Astrocyte (in vitro differentiated cells and primary cell): ENCODE measurements at regions not wholly inside any gene's neighbourhood (a gene's known extent, or its start where the extent isn't known, plus 50 kb on each side); places are given as distances from the start of the nearest gene placed in this dataset.
A peak's percentile ranks its signal among the peaks of the same experiment; 100 is the strongest.

Experiments
- DNase-seq: peaks from one replicate; pipeline ENCODE4 v3.0.0-alpha.2; 2010; ENCODE audit warnings: low read depth
- FAIRE-seq: peaks from 2 replicates; lab custom pipeline; 2011; peaks lifted over from hg19 to GRCh38; lab: Jason Lieb, UNC
- H2AFZ ChIP-seq: 2 replicates; pipeline ENCODE4 v1.6.0; 2012; ENCODE audit warnings: low read depth, low read length, inconsistent platforms
- H3K27ac ChIP-seq: 2 replicates; pipeline ENCODE4 v1.5.1; 2011; ENCODE audit warnings: low read depth, low read length, inconsistent platforms
- H3K27me3 ChIP-seq: 2 replicates; pipeline ENCODE4 v1.6.0; 2011; ENCODE audit warnings: low read length, inconsistent platforms; ENCODE audit not compliant: insufficient read depth
- H3K36me3 ChIP-seq: 2 replicates; pipeline ENCODE4 v1.5.1; 2011; ENCODE audit warnings: low read length, inconsistent platforms; ENCODE audit not compliant: insufficient read depth
- H3K4me1 ChIP-seq: 2 replicates; pipeline ENCODE4 v1.5.1; 2011; ENCODE audit warnings: low read length, inconsistent platforms; ENCODE audit not compliant: insufficient read depth
- H3K4me2 ChIP-seq: 2 replicates; pipeline ENCODE4 v1.6.0; 2012; ENCODE audit warnings: low read length, inconsistent platforms
- H3K4me3 ChIP-seq: 2 replicates; pipeline ENCODE4 v1.5.1; 2011; ENCODE audit warnings: low read depth, mild to moderate bottlenecking, low read length, inconsistent platforms; ENCODE audit not compliant: insufficient read depth
- H3K79me2 ChIP-seq: 2 replicates; pipeline ENCODE4 v1.6.0; 2012; ENCODE audit warnings: mild to moderate bottlenecking, low read length, inconsistent platforms; ENCODE audit not compliant: insufficient read depth
- H3K9ac ChIP-seq: 2 replicates; pipeline ENCODE4 v1.6.0; 2012; ENCODE audit warnings: mild to moderate bottlenecking, low read length, inconsistent platforms
- H3K9me3 ChIP-seq: 2 replicates; pipeline ENCODE4 v1.5.1; 2012; ENCODE audit warnings: low read depth, mild to moderate bottlenecking, low read length, inconsistent platforms; ENCODE audit not compliant: insufficient read depth
- H4K20me1 ChIP-seq: 2 replicates; pipeline ENCODE4 v1.6.0; 2012; ENCODE audit warnings: low read length, inconsistent platforms; ENCODE audit not compliant: insufficient read depth
- H3K27ac Mint-ChIP-seq: one replicate; pipeline ENCODE4 v1.8.0; 2021; ENCODE audit warnings: mild to moderate bottlenecking, mixed read lengths; ENCODE audit not compliant: unreplicated experiment
- H3K27me3 Mint-ChIP-seq: one replicate; pipeline ENCODE4 v1.8.0; 2021; ENCODE audit warnings: low read depth, mixed read lengths; ENCODE audit not compliant: unreplicated experiment
- H3K36me3 Mint-ChIP-seq: one replicate; pipeline ENCODE4 v1.8.0; 2021; ENCODE audit warnings: low read depth, mixed read lengths; ENCODE audit not compliant: unreplicated experiment
- H3K4me1 Mint-ChIP-seq: one replicate; pipeline ENCODE4 v1.8.0; 2021; ENCODE audit warnings: low read depth, mixed read lengths; ENCODE audit not compliant: unreplicated experiment
- H3K4me3 Mint-ChIP-seq: one replicate; pipeline ENCODE4 v1.8.0; 2021; ENCODE audit warnings: mild to moderate bottlenecking, moderate library complexity, mixed read lengths; ENCODE audit not compliant: unreplicated experiment
- H3K9me3 Mint-ChIP-seq: one replicate; pipeline ENCODE4 v1.8.0; 2021; ENCODE audit warnings: mild to moderate bottlenecking, mixed read lengths; ENCODE audit not compliant: unreplicated experiment
- EZH2 ChIP-seq: IDR thresholded peaks from 2 replicates; pipeline ENCODE4 v1.6.1; 2012; ENCODE audit warnings: mild to moderate bottlenecking, low read length, inconsistent platforms; ENCODE audit not compliant: insufficient read depth
- TF ChIP-seq, protein P1 (sequence below): IDR thresholded peaks from 2 replicates; pipeline ENCODE4 v1.5.1; 2011; ENCODE audit warnings: low read depth, mild to moderate bottlenecking, inconsistent platforms, low read length, moderate library complexity; ENCODE audit not compliant: insufficient read depth

GRCh38 chr7:84546403-84546802, 351.8 kb upstream of the SEMA3A start:
- Mint-ChIP-seq H3K4me3 (no peak overlapping the region), H3K27me3 (no peaks in the 10 kb centered on the region), H3K9me3 (peaks cover 3% of the 10 kb centered on the region), H3K36me3 (no peaks in the 10 kb centered on the region), H3K27ac (no peak overlapping the region), H3K4me1 (peaks cover 18% of the 10 kb centered on the region)
- Histone ChIP-seq H3K4me2 (no peak overlapping the region), H3K9me3 (no peaks in the 10 kb centered on the region), H3K4me1 (no peaks in the 10 kb centered on the region), H2AFZ (no peak overlapping the region), H3K27ac (no peak overlapping the region), H3K9ac (no peak overlapping the region), H4K20me1 (no peaks in the 10 kb centered on the region), H3K36me3 (no peaks in the 10 kb centered on the region), H3K4me3 (no peak overlapping the region), H3K79me2 (no peaks in the 10 kb centered on the region), H3K27me3 (no peaks in the 10 kb centered on the region)
- TF ChIP-seq EZH2: no peak
- TF ChIP-seq, protein P1, sequence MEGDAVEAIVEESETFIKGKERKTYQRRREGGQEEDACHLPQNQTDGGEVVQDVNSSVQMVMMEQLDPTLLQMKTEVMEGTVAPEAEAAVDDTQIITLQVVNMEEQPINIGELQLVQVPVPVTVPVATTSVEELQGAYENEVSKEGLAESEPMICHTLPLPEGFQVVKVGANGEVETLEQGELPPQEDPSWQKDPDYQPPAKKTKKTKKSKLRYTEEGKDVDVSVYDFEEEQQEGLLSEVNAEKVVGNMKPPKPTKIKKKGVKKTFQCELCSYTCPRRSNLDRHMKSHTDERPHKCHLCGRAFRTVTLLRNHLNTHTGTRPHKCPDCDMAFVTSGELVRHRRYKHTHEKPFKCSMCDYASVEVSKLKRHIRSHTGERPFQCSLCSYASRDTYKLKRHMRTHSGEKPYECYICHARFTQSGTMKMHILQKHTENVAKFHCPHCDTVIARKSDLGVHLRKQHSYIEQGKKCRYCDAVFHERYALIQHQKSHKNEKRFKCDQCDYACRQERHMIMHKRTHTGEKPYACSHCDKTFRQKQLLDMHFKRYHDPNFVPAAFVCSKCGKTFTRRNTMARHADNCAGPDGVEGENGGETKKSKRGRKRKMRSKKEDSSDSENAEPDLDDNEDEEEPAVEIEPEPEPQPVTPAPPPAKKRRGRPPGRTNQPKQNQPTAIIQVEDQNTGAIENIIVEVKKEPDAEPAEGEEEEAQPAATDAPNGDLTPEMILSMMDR: no peak
- DNase-seq (no peak), FAIRE-seq (no peak)

DNA sequence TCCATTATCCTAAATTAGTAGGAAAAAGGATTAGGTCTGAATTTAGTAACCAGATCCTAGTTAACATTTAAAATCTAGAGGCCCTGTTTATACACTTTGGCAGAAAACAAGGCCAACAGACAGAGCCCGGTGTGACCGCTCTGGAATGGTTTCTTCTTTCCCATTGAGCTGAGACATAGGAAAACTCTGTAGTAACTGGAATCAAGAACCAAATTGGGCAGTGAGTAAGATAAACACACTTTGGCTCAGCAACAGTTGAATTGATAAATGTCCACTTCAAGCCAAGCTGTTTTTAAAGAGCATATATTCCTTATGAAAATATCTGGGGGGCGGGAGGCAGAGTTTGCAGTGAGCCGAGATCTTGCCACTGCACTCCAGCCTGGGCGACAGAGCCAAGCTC, 343.7 kb upstream of the SEMA3A start:
- H4K20me1 ChIP-seq: no peaks in the 10 kb centered on the region
- DNase-seq (peak; percentile 14), FAIRE-seq (no peak)
- Mint-ChIP-seq H3K4me1 (no peaks in the 10 kb centered on the region), H3K27me3 (no peaks in the 10 kb centered on the region), H3K36me3 (no peaks in the 10 kb centered on the region), H3K9me3 (no peaks in the 10 kb centered on the region), H3K4me3 (no peak overlapping the region), H3K27ac (no peak overlapping the region)
- H2AFZ ChIP-seq: no peak overlapping the region
- H3K27me3 ChIP-seq: no peaks in the 10 kb centered on the region
- H3K36me3 ChIP-seq: no peaks in the 10 kb centered on the region
- H3K9me3 ChIP-seq: no peaks in the 10 kb centered on the region
- H3K4me2 ChIP-seq: no peak overlapping the region
- H3K4me3 ChIP-seq: no peak overlapping the region
- H3K27ac ChIP-seq: no peak overlapping the region
- H3K79me2 ChIP-seq: no peaks in the 10 kb centered on the region
- TF ChIP-seq EZH2: no peak
- TF ChIP-seq, protein P1: no peak
- no peaks in the 10 kb centered on the region for H3K4me1 ChIP-seq
- no peak overlapping the region for H3K9ac ChIP-seq

DNA sequence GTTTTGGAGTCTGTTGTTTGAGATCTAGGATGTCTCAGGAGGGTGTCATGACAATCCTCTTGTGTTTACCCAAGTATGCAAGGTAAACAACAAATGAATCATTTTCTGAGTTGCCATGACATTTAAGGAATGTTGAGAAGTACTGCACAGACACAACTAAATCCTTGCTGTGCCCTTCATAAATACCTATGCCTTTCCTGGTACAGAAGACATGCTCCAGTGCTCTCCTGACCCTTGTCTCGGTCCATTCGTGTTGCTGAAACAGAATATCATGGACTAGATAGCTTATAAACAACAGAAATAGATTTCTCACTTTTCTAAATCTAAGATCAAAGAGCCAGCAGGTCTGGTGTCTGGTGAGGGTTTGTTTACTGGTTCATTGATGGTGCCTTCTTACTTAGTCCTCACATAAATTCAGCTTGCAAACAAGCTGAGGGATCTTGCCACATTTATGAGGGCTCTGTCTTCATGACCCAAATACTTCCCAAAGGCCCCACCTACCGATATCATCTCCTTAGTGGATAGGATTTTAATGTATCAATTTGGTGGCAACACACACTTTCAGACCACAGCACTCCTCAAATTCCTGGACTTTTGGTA, 341.8 kb upstream of the SEMA3A start:
- TF ChIP-seq EZH2: no peak
- TF ChIP-seq, protein P1: no peak
- no peak for DNase-seq
- Histone ChIP-seq H3K4me1 (no peaks in the 10 kb centered on the region), H3K4me3 (no peak overlapping the region), H3K36me3 (no peaks in the 10 kb centered on the region), H3K9me3 (no peaks in the 10 kb centered on the region), H3K27ac (no peak overlapping the region), H2AFZ (no peak overlapping the region), H3K4me2 (no peak overlapping the region), H3K9ac (no peak overlapping the region), H3K27me3 (no peaks in the 10 kb centered on the region), H4K20me1 (no peaks in the 10 kb centered on the region), H3K79me2 (no peaks in the 10 kb centered on the region)
- FAIRE-seq: no peak
- Mint-ChIP-seq H3K36me3 (no peaks in the 10 kb centered on the region), H3K4me3 (no peak overlapping the region), H3K4me1 (no peaks in the 10 kb centered on the region), H3K27ac (peak overlapping the region; percentile 1), H3K9me3 (no peaks in the 10 kb centered on the region), H3K27me3 (no peaks in the 10 kb centered on the region)
